Stimulated activated CD4-positive, alpha-beta T cell treated with anti-CD3 and anti-CD28 coated beads, TNF-alpha, amount 100 ng/mL, for 1 hour (primary cell): ENCODE measurements at regions not wholly inside any gene's neighbourhood (a gene's known extent, or its start where the extent isn't known, plus 50 kb on each side); places are given as distances from the start of the nearest gene placed in this dataset.
"Not testable (repeated sequence)": the region's sequence is repeated elsewhere in the genome, so short reads cannot be mapped to it uniquely, and the experiment has no call there.

Experiments
- DNase-seq, 3 donors: peaks; one replicate each; pipeline ENCODE4 v3.0.0-alpha.2; 2020; ENCODE audit warnings: low read depth in 3 of 3, low spot score in 1 of 3

DNA sequence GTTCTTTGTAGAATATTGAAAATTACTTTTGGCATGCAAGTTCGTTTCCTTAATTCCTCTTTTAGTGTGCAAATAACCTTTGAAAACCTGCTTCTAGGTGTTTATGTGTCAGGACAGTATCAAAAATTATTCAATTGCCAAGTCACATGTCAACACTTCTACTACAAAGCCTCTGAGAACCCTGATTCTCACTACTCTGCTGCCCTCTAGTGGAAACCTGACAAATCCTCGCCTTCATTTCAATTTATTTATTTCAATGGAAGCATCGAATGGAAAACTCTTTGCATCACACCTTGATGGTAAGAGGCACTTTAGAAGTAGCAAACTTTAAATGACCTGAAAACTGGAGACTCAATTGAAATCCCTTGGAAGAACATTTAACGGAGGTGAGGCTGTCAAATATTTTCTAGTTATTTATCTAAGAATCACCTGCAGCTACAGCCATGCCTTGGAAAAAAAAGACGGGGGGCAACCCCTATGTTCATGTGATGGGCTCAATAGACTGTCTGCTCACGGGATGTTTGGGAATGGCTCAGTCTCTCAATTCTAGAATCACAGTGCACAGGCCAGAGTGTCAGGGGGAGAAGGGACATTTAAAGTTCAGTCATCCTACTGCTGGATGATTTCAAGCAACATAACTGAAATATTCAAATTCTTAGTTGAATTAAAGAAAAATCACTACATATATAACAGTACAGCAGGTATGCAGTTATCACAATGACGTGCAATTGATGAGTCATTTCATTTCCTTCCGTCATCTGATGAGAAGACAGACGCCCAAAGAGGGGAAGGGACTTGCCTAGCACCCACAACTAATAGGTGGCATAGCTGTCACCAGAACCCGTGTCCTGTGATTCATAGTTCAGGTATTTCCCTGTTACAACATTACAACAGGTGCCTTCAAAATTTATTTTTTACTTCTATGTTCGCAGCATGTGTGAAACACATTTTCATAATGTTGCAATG lies 563.9 kb downstream of the TOX3 start:
- no peak for DNase-seq

DNA sequence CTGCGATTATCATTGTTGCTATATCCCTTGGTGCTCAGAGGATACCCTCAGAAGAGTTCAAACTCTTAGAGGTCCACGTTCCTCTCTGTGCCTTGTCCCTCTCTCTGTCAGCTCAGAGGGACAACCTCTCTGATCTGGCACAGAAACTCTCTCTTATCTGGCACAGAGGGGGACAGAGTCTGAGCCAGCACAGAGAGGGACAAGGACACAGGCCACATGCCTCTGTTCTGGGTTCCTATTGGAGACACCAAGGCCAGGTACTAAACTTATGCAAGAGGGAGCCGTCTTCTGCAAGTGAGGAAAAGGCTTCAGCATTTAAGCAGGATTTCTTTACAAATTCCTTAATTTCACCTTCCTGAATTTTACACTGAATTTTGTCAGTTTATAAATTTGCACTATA lies 565.2 kb downstream of the TOX3 start:
- no peak for DNase-seq

DNA sequence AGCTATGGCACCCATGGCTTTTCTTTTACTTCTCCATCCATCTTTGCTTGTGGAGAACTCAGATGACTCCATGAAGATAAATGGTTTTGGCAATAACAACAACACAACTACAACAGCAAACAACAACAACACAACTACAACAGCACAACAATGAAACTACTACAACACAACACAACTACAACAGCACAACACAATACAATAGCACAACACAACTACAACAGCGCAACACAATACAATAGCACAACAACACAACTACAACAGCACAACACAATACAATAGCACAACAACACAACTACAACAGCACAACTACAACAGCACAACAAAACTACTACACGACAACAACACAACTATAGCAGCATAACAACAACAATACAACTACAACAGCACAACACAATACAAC lies 569.4 kb downstream of the TOX3 start:
- DNase-seq: not testable (repeated sequence)

DNA sequence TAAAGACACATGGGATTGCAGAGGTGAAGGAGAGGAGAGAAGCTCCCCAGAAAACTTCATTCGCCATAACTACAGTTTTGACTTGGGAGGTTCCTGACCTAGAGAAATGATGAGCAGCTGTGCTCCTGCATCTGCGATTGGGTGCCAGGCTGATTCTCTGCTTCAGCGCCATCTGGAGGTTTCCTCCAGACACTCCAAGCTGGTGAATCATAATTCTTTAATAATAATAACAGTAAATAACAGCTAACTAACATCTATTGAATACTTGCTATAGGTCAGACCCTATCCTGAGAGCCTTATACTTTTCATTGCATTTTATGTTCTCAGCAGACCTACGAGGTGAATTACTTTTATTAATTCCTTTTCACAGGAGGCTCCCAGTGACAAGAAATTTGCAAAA lies 575.8 kb downstream of the TOX3 start:
- no peak for DNase-seq

DNA sequence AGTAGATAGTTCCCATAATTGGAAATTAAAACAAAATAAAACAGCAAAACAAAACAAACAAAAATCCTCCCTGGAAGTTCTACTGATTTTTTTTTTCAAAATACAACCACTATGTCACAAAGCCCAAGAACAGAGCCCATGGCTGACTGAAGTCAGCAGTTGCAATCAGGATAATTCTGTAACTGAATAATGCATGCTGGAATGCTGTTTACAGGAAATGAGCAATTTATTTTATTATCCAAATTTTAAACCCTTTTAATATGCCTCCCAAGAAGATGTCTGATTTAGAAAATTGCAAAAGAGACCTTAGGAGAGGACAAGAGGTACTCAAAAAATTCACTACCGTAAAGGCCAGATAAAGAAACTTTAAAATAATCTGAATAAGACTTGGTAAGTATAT lies 578.2 kb downstream of the TOX3 start:
- no peak for DNase-seq

DNA sequence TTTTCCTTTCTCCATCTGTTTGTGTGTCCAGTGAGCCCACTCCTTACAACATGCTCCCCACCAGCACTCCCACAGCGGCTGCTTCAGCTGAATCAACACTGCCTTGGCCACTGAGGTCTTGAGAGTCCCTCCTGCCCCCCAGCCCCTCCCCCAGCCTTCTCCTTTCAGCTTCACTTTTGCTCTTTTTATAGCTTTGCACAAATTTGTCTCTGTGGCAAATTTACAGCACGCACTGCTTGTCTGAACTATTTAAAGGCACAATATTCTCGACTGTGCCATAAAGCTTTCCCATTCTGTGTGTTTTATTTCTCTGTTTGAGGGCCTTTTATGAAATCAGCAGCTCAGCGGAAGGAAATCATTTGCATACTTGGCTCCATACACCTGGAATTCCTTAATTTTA lies 579.3 kb downstream of the TOX3 start:
- no peak for DNase-seq

DNA sequence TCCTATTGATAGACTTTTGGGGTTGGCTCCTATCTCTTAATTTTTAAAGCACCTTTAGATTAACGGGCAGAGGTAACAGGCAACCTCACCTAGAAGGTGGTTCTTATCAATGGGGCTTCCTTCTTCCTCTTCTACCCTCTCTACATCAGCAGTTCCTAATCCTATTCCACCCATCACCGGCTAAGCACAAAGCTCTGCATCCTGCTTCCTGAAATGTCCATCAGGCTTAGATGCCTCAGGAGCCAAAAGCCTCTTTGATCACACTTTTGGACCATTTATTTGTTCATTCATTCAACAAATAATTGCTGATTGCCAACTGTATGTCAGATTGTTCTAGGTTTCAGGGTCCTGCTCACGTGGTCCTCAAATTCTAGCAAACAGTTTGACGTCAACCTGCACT lies 586.0 kb downstream of the TOX3 start:
- no peak for DNase-seq

DNA sequence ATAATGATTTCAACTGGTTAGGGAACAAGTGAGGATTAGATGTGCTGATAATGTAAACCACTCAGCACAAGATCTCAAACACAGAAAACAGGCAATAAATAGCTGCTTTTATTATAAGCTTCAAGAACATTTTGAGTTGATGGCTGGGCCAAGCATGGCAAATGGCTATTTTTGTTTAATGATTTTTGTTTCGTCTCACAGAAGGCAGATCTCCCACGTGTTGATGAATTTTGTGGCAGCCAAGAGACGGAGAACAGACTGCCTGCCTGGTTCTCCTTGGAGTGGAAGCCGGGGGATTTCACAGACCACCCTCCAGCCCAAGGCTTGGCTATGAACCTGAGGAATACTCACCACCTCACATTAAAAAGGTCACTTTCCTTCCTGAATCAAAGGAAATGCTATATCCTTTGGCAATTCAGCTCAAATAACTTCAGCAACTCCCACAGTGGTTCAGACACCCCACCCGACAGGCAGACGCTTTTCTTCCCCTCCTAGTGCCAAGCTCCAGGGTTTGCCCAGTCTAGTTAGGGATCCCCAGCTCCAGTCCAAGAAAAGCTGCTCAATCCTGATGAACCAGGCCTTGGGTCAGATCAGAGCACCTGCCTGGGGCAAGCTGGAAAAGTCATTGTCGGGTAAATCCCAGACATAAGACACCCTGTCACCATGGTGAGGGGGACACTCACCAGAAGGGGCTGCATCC lies 593.5 kb downstream of the TOX3 start:
- DNase-seq: no peak

DNA sequence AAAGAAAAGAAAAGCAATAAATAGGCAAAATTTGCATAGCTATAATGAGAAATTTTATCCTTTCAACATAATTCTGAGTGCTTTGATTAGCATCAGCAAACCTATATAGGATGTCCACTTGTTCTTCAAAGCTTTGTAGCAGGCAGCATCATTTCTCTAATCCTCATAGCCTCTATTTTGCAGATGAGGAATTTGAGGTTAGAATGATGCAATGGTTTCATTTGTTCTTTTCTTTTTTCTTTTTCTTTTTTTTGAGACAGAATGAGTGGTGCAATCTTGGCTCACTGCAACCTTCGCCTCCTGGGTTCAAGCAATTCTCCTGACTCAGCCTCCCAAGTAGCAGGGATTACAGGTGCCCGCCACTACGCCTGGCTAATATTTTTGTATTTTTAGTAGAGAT lies 594.4 kb downstream of the TOX3 start:
- DNase-seq: no peak

DNA sequence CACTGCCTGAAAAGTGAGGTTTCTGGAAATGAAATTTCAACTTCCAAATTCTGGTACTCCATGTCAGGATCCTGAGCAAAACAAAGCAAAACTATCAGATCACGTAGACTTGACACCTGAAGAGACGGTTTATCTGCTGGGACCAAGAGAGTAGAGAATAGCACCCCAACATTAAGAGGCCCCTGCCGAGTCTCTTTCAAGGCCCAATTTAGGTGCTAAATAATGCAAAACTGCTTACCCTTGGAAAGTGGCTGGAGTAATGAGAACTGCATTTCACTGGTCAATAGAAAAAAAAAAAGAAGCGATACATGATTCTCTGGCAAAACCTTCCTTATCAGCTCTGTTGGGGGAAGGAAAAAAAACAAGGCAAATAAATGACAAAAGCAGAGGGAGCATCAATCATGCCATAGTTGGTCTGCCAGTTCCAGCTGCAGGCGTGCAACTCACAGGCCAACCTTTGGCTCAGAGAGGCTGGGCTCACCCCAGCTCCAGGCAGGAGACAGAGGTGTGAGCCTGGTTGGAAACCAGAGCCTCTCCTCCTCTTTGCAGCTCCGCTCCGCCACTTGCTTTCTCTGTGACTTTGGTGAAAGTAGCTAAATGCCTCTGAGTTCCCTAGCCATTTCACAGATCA lies 595.2 kb downstream of the TOX3 start:
- no peak for DNase-seq

DNA sequence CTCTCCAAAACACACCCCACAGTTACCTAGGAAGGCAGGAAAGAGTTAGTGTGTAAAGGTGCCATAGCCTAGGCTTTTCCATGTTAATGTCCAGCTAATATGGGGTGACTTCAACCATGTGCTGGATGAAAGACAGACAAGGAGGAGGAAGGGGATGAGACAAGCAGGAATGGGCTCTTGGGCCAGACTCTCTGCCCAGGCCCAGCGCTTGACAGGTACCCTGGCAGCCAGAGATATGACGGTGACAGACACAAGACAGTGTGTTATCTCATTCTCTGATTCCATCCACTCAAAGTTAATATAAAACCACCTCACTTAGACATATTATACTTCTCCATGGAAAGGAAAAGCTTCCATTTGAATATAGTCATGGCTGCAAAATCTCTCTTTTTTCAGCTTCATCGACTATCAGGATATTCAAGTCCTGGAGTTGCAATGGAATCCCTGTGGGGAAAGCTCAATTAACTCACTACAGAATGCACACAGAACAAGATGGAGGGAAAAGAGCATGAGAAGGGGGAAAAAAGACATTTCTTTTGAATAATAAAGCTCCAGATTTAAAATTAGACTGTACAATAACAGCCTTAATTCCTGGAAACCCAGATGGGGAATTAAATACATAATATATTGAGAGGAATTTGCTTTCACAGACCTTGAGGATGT lies 596.7 kb downstream of the TOX3 start:
- no peak for DNase-seq

DNA sequence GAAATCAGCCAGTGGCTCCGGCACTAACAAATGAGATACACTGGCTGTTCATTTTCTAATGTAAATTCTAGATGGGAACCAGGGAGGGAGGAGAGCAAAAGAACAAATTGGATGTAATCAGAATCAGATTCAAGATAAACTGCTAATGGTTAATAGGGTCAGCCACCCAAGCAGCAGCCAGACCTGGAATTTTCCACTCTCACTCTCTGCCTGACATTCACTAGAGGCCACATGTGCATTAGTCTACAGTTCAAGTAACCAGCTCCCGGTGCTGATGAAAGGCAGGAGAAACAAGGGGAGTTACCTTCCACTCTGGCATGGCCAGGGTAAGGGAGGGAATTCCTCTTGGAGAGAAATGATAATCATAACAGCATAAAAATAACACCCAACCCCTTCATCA lies 597.7 kb downstream of the TOX3 start:
- DNase-seq: no peak

DNA sequence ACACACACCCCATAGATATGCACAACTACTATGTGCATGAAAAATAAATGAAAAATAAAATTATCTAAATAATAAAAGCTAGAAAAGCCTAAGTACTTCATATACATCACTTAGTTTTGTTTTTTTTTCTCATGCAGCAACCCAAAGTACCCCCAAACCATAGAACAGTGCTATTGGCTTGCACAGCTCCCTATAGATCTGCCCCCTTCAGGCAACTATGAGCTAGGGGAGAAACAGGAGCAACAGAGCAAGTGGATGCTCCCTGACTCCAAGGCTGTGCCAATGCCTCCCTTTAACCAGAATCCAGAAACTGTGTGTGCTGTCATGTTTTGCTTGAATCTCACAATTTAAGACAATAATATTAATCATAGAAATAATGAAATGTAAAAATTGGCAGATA lies 605.5 kb downstream of the TOX3 start:
- no peak for DNase-seq

DNA sequence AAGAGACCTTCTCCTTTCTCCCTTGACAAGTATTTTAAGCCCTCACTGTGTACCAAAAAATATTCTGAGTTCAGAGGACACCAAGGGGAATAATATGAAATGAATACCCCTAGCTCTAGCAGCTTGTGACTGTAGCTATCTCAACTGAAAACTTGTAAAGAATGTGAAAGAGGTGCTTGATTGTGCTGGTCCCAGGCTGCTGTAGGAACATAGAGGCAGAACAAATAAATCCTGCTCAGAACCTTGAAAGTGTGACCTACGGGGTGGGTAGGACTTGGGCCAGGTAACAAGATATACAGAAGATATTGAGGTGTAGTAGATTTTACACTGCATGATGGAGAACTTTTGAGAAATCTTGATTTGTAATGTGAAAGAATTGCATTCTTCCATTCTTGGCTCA lies 606.8 kb downstream of the TOX3 start:
- no peak for DNase-seq

DNA sequence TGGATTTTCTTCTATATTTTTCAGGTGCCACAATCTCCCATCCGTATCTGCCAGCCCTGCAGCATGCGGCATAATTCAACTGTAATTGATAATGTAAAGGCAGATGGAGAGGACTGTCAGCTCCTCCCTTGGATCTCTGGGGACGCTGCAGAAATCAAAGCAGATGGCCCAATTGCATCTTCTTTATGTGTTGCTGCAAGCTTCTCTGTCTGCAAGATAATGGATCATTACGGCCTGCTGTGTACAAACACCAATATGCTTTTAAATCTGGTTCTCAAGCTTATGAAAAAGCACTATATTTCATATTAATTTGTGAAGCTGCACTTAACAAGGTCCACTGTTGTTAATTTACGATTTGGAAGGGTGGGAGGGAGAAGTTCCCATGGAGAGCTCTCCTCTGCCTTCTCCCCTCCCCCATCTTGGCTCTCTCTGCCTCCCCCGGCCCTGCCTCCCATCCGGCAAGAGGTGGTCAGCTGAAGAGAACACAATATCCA lies 607.5 kb downstream of the TOX3 start:
- DNase-seq: no peak

DNA sequence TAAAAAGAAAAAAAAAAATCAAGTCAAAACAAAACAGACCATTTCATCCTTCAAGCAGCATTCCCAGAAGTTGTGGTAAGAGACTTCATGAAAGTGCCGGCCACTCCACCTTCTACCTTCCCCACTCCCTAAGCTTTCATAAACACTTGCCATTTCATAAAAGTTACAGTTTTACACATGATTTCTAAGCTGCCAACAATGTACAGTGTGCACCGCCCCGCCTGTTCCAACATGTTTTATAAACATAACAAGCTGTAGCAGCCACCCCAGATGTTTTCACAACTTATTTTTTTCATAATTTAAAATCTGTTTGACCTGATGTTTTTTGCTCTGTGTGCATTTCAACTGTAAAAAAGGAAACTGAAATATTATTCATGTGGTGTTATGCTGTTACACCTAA lies 608.1 kb downstream of the TOX3 start:
- no peak for DNase-seq

DNA sequence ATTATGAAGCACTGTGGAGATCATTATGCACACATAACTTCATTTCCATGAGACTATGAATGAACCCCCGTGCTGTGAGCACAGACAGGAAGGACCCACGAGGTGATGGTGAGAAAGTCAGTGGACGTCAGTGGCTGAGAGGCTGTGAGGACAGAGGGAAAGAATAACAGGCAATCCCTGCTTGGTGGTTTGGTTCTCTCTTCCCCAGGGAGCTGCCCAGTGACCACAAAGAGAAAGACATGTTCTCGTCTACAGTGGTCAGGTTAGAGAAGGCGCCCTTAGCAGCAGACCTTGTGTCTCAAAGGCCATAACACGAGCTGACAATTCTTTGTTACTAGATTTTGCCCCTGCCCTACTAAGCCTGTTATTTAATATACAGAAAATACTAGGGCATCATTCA lies 609.2 kb downstream of the TOX3 start:
- DNase-seq: no peak

DNA sequence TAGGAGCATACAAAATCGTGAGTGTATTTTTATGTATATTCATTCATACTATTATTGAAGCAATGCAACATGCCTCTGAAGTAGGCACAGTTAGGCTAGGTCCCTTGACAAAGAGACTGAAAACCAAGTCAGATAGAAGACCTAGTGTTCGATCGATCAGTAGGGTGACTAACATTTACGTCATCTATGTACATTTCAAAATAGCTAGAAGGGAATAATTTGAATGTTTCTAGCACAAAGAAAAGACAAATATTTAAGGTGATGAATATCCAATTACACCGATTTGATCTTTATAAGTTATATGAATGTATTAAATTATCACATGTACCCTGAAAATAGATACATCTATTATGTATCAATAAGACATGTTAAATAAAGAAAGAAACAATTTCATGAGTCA lies 610.1 kb downstream of the TOX3 start:
- no peak for DNase-seq

DNA sequence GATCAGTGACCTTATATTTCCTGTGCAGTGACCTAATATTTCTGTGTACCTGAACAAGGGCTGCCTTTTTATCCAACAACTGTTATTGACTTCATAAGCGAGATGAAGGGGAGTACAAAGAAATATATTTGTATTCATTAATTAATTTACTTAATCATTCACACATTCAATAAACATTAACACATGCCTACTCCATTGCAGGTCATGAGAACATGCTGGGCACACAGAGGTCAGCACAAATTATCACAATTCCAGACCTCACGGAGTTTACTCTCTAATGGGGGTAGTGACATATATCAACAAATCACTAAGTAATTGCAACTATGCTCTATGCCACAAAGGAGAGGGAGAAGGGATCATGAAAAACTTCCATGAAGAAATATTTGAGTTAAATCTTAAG lies 614.6 kb downstream of the TOX3 start:
- no peak for DNase-seq

DNA sequence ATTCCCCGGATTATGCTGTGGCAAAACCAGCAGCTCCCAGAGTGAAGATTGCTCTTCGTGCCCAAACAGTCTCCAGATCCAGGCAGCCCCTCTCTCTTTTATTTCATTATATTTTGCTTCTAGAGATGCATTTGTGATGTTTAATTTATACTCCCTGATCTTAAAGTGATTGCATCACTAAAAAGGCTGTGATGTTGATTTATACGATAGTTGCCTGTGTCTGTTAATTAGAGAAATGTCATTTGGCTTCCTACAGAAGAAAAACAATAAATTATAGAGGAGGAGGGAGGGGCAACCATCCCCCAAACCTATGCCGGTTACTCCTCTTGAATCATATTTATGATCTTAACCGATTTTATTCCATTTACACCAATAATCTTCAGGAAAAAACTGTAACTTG lies 615.3 kb downstream of the TOX3 start:
- DNase-seq: no peak

DNA sequence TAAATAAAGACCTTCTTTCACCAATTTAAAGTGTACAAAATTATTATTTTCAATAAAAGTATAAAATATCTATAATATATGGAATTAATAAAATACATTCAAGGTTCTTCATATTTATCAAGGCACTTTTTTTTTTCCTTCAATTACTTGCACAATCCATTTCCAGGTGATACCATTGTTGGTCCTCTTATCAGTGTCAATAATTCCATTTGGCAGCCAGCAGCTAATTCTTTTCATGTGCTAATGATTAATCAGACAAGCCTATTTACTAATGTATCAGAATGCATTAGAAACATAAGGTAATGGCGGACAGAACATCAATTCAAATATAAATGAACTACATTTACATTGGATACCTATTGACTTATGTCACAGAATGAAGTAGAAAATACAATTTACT lies 622.2 kb downstream of the TOX3 start:
- DNase-seq: no peak
